ENCODE measurements at regions not wholly inside any gene's neighbourhood (a gene's known extent, or its start where the extent isn't known, plus 50 kb on each side); places are given as distances from the start of the nearest gene placed in this dataset.

- FAIRE-seq (no peak), DNase-seq (ENCODE audit: low read depth, low spot score) (no peak)
- Histone ChIP-seq H3K4me3 (ENCODE audit: control insufficient read depth in 2 of 3, extremely low read depth in 1 of 3, insufficient read depth in 2 of 3, low read depth in 1 of 3, low read length in 3 of 3) (no peak overlapping the region), H3K4me2 (ENCODE audit: control insufficient read depth, extremely low read depth, insufficient read depth, low read depth, low read length) (no peak overlapping the region), H3K27ac (ENCODE audit: control insufficient read depth, insufficient read depth, low read length) (no peak overlapping the region), H3K36me3 (ENCODE audit: control insufficient read depth in 2 of 2, extremely low read depth in 1 of 2, insufficient read depth in 2 of 2, low read length in 2 of 2) (no peaks in the 10 kb centered on the region), H3K9me3 (ENCODE audit: control insufficient read depth, low read depth, low read length) (no peaks in the 10 kb centered on the region), H3K79me2 (ENCODE audit: control insufficient read depth, insufficient read depth, low read length) (no peaks in the 10 kb centered on the region), H3K4me1 (ENCODE audit: control insufficient read depth, extremely low read depth, insufficient read depth, low read length) (no peaks in the 10 kb centered on the region), H3K27me3 (ENCODE audit: control insufficient read depth, extremely low read depth, insufficient read depth, low read length) (no peaks in the 10 kb centered on the region), H3K9me1 (ENCODE audit: control insufficient read depth, extremely low read depth, insufficient read depth, low read length) (no peaks in the 10 kb centered on the region), H3K9ac (ENCODE audit: control insufficient read depth, extremely low read depth, insufficient read depth, low read length) (no peak overlapping the region), H4K20me1 (ENCODE audit: control insufficient read depth, extremely low read depth, insufficient read depth, low read length) (no peaks in the 10 kb centered on the region), H2AFZ (ENCODE audit: control insufficient read depth, low read length) (no peak overlapping the region)
- dilution Hi-C loops (cut with MboI; ENCODE audit: extremely low pct_ligation_motif_present, low sequenced_read_pairs) = no loop called here
- TF ChIP-seq, protein P1, sequence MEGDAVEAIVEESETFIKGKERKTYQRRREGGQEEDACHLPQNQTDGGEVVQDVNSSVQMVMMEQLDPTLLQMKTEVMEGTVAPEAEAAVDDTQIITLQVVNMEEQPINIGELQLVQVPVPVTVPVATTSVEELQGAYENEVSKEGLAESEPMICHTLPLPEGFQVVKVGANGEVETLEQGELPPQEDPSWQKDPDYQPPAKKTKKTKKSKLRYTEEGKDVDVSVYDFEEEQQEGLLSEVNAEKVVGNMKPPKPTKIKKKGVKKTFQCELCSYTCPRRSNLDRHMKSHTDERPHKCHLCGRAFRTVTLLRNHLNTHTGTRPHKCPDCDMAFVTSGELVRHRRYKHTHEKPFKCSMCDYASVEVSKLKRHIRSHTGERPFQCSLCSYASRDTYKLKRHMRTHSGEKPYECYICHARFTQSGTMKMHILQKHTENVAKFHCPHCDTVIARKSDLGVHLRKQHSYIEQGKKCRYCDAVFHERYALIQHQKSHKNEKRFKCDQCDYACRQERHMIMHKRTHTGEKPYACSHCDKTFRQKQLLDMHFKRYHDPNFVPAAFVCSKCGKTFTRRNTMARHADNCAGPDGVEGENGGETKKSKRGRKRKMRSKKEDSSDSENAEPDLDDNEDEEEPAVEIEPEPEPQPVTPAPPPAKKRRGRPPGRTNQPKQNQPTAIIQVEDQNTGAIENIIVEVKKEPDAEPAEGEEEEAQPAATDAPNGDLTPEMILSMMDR (optimal IDR thresholded peaks at IDR 0.05 in 1 of 3, IDR thresholded peaks at IDR 0.05 in 1 of 3, conservative IDR thresholded peaks at IDR 0.05 in 1 of 3; ENCODE audit: extremely low read depth in 1 of 3, insufficient read depth in 2 of 3, low read length in 3 of 3) = no peak
- no peak for TF ChIP-seq EZH2 (IDR thresholded peaks at IDR 0.05; ENCODE audit: low read length)
Observed at GRCh38 chr2:82120654-82121053, 1816.1 kb upstream of the LRRTM1 start.

GRCh38 chr2:82120115-82120514, 1815.6 kb upstream of the LRRTM1 start:
- H3K4me1 ChIP-seq (ENCODE audit: control insufficient read depth, extremely low read depth, insufficient read depth, low read length) = no peaks in the 10 kb centered on the region
- H3K9ac ChIP-seq (ENCODE audit: control insufficient read depth, extremely low read depth, insufficient read depth, low read length) = no peak overlapping the region
- no peak for TF ChIP-seq EZH2 (IDR thresholded peaks at IDR 0.05; ENCODE audit: low read length)
- TF ChIP-seq, protein P1 (optimal IDR thresholded peaks at IDR 0.05 in 1 of 3, IDR thresholded peaks at IDR 0.05 in 1 of 3, conservative IDR thresholded peaks at IDR 0.05 in 1 of 3; ENCODE audit: extremely low read depth in 1 of 3, insufficient read depth in 2 of 3, low read length in 3 of 3) = no peak
- H3K27ac ChIP-seq (ENCODE audit: control insufficient read depth, insufficient read depth, low read length) = no peak overlapping the region
- H3K9me3 ChIP-seq (ENCODE audit: control insufficient read depth, low read depth, low read length) = no peaks in the 10 kb centered on the region
- no peak overlapping the region for H2AFZ ChIP-seq (ENCODE audit: control insufficient read depth, low read length)
- no peak for DNase-seq (ENCODE audit: low read depth, low spot score)
- H4K20me1 ChIP-seq (ENCODE audit: control insufficient read depth, extremely low read depth, insufficient read depth, low read length) = no peaks in the 10 kb centered on the region
- H3K4me3 ChIP-seq (ENCODE audit: control insufficient read depth in 2 of 3, extremely low read depth in 1 of 3, insufficient read depth in 2 of 3, low read depth in 1 of 3, low read length in 3 of 3) = no peak overlapping the region
- no peaks in the 10 kb centered on the region for H3K36me3 ChIP-seq (ENCODE audit: control insufficient read depth in 2 of 2, extremely low read depth in 1 of 2, insufficient read depth in 2 of 2, low read length in 2 of 2)
- no peaks in the 10 kb centered on the region for H3K9me1 ChIP-seq (ENCODE audit: control insufficient read depth, extremely low read depth, insufficient read depth, low read length)
- FAIRE-seq = no peak
- dilution Hi-C loops (cut with MboI; ENCODE audit: extremely low pct_ligation_motif_present, low sequenced_read_pairs) = no loop called here
- no peaks in the 10 kb centered on the region for H3K27me3 ChIP-seq (ENCODE audit: control insufficient read depth, extremely low read depth, insufficient read depth, low read length)
- no peaks in the 10 kb centered on the region for H3K79me2 ChIP-seq (ENCODE audit: control insufficient read depth, insufficient read depth, low read length)
- H3K4me2 ChIP-seq (ENCODE audit: control insufficient read depth, extremely low read depth, insufficient read depth, low read depth, low read length) = no peak overlapping the region
